ENCODE measurements at regions not wholly inside any gene's neighbourhood (a gene's known extent, or its start where the extent isn't known, plus 50 kb on each side); places are given as distances from the start of the nearest gene placed in this dataset.

GRCh38 chr3:154022606-154023005 is 98.6 kb upstream of the ARHGEF26 start:
- no peak for DNase-seq (ENCODE audit: low read depth in 2 of 2, low spot score in 1 of 2)

DNA sequence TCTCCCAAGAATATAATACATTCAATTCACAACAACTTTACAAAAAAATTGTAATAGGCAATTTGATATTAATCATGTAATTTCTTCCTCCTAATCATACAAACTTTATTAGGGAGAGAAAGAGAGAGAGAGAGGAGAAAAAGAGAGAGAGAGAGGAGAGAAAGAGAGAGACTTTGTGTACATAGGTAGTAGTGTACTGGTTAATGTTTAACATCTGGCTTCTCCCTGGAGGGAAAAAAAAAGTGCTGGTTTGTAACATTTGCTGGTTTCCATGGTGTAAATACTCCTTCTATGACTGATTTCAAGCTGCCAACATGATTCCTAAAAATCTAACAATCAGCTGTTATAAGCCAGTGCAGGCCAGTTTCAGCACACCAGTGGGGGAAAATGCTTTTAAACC is 98.0 kb upstream of the ARHGEF26 start:
- no peak for DNase-seq (ENCODE audit: low read depth in 2 of 2, low spot score in 1 of 2)

DNA sequence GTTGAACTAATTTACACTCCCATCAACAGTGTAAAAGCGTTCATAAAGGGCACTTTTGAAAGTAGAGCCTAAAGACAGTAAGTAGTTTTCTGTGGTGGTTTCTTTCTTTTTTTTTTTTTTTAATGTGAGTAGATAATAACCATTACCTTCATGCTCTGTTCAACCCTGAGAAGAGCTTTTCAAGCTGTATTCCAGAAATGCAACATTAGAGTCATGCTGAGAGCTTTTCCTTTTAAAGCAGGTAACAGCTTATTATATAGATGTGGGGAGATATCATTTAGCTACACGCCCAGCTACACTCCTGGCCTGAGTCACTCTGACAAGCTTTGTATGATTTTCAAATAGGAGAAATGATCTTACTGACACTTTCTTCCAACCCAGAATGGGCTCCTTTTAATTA is 96.2 kb upstream of the ARHGEF26 start:
- DNase-seq (ENCODE audit: low read depth in 2 of 2, low spot score in 1 of 2) = no peak

DNA sequence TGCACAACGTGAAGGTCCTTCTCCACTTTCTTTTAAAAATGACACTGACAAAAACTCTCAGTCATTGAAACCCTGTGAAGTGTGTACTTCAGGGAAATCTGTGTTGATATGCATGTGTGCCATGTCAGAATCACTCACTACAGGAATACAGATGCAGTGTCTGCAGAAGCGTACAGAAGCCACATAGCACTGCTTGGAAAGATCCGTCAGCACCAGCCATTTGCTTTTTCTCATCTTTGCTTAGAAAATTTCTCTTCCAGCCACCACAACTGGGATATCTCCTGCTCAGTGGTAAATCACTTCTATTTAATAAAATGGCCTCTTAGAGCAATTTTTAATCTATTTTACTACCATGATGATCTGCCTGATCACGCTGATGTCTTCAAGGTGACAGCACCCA is 91.3 kb upstream of the ARHGEF26 start:
- no peak for DNase-seq (ENCODE audit: low read depth in 2 of 2, low spot score in 1 of 2)

DNA sequence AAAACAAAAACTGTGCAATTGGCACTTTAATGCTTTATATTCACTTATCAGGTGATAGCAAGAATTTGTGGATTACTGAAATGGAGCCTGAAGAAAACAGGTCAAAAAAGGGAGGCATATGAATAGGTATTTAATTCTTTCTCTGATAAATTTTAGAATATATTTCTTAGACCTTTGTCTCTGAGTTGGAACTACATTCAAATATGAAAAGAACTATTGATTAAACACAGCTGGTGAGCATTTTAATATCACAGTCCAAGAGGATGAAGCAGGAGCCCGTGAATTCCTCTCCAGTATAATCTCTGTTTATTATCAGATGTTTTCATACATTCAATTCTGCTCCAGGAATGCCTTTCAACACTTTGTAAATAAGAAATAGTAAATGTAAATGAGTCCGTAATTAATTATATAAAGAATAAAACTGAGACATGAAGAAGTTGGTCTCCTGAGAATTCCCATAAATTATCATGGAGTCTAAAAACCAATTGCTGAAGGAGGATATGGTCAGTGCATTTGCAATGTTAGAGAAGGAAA is 86.3 kb upstream of the ARHGEF26 start:
- DNase-seq (ENCODE audit: low read depth in 2 of 2, low spot score in 1 of 2) = no peak

- DNase-seq (ENCODE audit: low read depth in 2 of 2, low spot score in 1 of 2) = no peak
Measured at GRCh38 chr3:154040283-154040682, 80.9 kb upstream of the ARHGEF26 start.

- DNase-seq (ENCODE audit: low read depth in 2 of 2, low spot score in 1 of 2) = no peak
Measured at GRCh38 chr3:154044671-154045070, 76.5 kb upstream of the ARHGEF26 start.

DNA sequence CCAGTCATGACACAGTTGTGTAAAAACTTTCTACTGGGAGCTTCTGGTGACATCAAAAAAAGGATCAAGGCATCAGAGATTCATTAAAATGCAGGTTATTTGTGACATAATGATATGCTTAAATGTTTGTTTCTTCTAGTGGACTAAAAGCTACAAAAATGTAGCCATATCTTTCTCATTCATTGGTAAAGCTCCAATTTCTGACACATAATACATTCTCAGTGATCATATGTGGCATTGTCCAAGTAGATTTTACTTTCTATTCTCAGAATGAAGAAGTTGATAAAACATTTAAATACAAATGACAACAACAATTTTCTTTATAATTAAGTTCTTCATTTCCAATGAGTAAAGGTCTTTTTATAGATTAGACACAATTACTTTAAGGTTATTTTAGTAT is 71.0 kb upstream of the ARHGEF26 start:
- no peak for DNase-seq (ENCODE audit: low read depth in 2 of 2, low spot score in 1 of 2)

DNA sequence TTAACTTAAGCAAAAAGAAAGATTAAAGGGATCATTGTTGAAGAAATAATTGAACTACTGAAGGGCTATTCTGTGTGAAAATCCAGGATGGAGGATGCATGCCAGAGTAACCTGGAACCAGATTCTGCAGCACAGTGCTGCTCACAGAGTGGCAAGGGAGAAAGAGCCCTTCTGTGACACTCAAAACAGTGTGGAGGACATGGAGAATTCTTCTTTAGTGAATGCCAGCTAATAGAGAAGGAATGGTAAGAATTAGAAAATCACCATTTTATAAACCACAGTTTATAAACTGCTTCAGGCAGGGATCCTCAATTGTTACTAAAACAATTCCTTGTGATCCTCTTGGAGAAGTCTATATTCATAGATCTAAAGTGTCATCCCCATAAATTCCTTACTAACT is 70.4 kb upstream of the ARHGEF26 start:
- no peak for DNase-seq (ENCODE audit: low read depth in 2 of 2, low spot score in 1 of 2)

GRCh38 chr3:154059833-154060232 is 61.4 kb upstream of the ARHGEF26 start:
- DNase-seq (ENCODE audit: low read depth in 2 of 2, low spot score in 1 of 2) = no peak

- no peak for DNase-seq (ENCODE audit: low read depth in 2 of 2, low spot score in 1 of 2)
Measured at GRCh38 chr3:154060238-154061000, 60.8 kb upstream of the ARHGEF26 start.

DNA sequence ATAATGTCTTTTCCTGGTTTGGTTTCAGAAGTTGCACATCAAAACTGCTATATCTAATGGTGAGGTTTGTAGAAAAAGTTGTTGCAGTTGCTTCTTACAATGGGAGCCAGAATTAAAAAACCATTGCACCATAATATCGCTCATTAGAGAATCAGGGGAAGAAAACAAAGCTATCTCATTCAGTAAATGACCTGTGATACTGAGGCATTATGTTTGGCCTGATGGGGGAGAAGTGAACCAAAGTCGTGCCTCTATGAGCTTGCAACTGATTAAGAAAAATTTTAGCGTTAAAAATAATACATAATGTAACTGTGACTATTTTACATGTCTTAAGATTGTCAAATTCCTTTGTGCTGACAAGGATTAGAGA is 60.2 kb upstream of the ARHGEF26 start:
- no peak for DNase-seq (ENCODE audit: low read depth in 2 of 2, low spot score in 1 of 2)

- DNase-seq (ENCODE audit: low read depth in 2 of 2, low spot score in 1 of 2) = no peak
Measured at GRCh38 chr3:154062513-154062912, 58.7 kb upstream of the ARHGEF26 start.

DNA sequence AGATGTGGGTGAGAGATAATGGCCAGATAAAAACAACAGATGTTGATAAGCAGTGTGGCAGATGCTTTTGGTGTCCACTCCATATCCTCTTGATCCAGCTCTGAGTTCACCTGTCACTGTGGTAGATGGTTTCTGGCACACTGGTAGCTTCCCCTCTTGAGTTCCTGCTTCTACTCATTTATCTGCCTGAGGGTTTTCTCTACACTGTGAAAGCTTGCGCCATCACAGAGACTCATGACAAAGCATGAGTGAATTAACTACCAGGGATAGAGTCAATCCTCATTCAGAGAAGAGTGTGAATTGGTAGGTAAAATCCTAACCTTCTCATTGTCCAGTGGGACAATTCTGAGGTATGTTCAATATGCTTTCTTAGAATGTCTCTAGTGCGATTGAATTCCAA is 50.0 kb upstream of the ARHGEF26 start:
- no peak for DNase-seq (ENCODE audit: low read depth in 2 of 2, low spot score in 1 of 2)

Measured in stimulated activated CD8-positive, alpha-beta memory T cell treated with anti-CD3 and anti-CD28 coated beads, Interleukin-4, amount 100 ng/mL, for 4 hours (primary cell).